HG03066 (cell line): ENCODE measurements at regions not wholly inside any gene's neighbourhood (a gene's known extent, or its start where the extent isn't known, plus 50 kb on each side); places are given as distances from the start of the nearest gene placed in this dataset.
"Not testable (repeated sequence)": the region's sequence is repeated elsewhere in the genome, so short reads cannot be mapped to it uniquely, and the experiment has no call there.

Experiments used
- ATAC-seq: cut with Tn5 transposase; IDR thresholded peaks from one replicate; pipeline ENCODE4 v1.9.1; 2021; ENCODE audit warnings: low read depth; ENCODE audit not compliant: unreplicated experiment

DNA sequence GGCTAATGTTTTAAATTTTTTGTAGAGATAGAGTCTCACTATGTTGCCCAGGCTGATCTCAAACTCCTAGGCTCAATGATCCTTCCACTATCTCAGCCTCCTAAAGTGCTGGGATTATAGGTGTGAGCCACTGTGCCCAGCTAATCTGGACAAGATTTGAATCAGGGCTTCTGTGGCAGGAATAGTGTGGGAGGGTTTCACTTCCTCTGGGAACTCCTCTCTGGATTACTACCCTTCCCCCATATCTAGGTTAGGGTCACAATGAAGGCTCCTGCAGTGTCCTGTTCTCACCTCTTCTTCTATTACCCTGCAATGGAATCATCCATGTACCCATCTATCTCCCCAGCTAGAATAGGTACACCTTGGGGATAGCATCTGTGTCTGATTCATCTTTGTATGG lies 133.6 kb upstream of the RAB4A start:
- no peak for ATAC-seq

DNA sequence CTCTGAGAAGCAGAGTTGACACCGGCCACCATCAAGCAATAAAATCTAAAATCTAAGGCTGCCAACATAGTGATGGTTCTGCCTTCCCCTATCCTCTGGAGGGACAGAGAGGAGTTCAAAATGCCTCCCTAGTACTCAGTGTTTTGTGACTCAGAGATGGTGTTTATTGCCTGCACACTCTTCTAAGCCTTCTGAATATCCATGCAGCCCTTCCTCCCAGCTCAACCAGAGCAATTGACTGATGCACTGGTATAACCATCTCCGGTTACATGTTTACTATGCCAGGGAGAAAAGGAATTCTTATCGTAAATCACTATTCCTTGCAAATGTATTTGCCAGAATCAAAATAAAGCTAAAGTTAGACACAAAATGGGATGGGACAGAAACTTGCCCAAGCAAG lies 132.9 kb upstream of the RAB4A start:
- no peak for ATAC-seq

DNA sequence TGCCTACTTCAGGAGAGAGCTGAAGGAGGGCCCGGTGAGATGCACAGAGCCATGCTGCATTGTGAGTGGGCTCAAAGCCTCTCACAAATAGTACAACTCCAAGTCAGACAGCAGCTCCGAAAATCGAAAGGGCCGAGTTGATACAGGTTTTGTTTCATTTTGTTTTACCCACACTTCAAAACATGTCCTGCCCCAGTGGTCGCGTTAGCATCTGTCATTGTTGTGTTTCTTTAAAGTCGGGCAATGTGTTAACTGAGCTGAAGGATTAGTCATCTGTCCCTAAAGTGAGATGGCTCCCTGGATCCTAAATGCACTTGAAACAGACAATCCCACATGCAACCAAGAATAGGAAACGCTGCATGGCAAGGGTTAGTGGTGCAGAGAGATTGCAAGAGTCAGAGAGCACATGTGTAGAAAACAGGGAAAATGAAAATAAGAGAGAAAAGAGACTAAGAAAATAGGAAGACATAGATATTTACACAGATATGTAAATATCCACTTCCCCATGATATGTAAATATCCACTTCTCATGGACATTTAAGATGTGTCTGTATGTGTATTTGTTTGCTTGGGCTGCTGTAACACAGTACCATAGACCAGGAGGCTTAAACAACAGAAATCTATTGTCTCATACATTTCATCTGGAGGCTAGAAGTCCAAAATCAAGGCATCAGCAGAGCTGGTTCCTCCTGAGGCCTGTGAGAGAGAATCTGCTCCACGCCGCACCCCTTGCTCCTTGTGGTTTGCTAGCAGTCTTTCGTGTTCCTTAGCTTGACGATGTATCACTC lies 131.4 kb upstream of the RAB4A start:
- ATAC-seq = peak; percentile 69

DNA sequence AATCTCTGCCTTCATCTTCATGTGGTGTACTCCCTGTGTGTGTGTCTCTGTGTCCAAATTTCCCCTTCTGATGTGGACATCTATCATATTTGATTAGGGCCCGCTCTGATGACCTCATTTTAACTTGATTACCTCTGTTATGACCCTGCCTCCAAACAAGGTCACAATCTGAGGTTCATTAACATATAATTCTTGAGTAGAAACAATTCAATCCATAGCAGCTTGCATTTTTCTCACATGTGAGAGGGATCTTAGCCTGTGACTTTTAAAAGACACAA lies 130.9 kb upstream of the RAB4A start:
- ATAC-seq = no peak

DNA sequence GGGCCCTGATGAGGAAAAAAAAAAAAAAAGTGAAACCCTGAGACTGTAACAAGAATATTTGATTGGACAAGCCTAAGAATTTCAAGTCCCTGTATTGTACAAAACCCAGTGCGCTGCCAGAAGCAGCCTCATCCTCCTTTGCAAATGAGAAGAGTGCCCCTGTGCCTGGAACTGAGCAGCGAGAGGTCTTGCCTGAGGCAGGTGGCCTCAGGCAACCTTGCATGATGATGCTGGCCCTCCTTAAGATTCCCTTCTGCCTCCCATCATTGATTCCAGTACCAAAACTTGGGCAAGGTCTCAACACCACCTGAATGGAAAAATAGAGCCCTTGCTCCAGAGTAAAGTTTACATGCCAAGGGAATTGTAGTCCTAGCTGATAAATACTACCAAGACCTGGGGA lies 129.6 kb upstream of the RAB4A start:
- ATAC-seq = no peak

DNA sequence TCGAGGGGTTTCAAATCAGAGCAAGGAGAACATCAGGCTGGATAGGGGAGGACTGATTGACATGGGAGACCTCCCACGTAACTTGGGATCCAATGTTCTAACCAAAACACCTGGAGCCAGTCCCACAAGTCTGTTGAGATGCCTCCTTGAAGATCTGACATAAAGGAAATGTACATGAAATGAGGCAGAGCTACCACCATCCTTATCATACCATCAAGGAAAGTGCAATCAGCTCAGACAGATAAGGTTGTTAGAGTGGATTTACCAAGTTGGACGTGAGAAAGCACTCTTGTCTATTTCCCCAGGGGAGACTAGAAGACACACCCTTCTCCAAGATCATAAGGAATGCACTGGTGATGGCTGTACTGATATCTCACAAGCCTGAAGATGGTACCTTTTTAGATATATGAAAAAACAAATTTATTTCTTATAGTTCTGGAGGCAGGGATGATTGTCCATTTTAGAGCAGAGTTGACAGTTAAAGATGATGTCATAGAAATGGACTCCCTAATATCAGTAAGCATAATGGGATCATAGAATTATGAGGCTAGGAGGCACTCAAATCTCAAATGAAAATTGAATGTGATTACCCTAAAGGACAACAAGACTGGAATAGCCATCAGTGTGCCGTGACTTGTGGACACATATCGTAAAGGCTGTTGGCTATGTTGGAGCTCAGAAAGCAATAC lies 129.1 kb upstream of the RAB4A start:
- no peak for ATAC-seq

DNA sequence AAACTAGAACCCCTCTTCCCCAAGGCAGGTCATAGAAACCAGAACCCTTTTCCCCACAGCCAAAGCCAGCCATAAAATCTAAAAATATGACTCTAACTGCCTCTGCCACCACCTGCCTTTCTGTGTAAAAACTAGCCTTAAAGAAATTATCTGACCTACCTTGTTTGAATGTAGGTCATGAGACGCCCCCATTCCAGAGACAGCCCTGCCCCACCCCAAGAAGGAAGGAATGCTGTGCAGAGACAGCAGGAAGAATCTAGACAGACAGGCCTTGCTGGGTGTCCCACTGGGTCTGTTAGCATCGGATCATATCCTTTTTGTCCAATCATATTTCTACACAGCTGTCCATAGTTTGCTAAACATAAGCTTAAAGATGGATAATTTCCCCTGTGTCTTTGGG lies 128.4 kb upstream of the RAB4A start:
- ATAC-seq = no peak

DNA sequence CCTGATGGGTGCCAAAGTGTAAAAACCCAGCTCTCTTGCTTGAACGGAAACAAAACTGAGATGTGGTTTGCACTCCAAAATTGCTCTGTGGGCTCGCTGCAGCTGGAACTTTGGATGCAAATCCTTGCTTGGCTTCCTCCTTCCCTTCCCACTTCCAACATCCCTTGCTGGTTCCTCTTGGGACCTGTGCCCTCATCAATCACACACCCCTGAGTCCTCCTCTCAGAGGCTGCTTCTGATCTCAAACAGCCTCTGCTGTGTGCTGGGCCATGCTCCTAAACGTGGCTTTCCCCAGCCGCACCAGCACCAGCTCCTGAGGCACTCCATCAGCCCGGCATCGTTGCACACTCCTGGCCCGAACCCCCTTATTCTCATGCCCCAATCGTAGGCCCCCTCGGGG lies 124.3 kb upstream of the RAB4A start:
- ATAC-seq = no peak

DNA sequence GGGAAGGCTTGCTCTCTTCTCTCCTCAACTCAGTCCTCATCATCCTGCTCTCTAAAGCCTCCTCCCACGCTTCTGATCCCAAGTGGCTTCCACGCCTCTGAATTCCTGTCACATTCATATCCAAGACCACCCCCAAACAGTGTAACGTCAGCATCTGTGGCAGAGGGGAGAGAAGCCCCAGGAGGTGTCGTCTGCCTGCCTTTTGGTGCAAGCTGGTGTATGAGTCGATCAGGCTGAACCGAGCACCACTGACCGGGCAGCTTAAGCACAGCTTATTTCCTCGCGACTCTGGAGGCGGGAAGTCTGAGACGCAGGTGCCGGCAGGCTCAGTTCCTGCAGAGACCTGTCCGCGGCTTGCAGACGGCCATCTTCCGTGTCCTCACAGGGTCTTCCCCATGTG lies 123.8 kb upstream of the RAB4A start:
- ATAC-seq = no peak

DNA sequence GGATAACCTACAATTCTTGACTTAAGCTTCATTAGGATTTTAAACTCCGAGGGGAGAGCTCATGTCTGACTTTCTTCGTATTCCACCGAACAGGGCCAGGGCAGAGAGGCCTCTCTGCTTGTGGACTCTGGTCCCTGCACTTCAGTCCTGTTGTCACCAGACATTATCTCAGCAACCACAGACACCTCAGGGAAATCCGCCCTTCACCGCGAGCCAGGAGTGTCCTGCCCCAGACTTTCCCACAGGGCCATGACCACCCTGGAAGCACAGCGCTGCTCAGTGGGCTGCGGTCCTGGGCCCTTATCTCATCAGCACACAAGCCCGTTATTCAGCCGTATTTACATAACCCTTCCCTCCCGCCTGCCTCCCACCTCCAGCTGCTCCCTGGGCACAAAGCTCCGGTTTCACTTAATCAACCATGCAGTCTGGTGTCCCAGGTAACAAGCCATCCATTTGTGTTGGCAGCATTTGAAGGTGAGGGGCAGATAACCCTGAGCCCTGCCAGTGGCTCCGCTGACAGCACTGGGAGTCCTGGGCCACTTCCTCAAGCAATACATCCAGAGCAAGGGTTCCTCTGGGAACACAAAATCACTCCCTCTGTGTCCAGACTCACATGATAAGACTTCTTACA lies 122.8 kb upstream of the RAB4A start:
- ATAC-seq = no peak

DNA sequence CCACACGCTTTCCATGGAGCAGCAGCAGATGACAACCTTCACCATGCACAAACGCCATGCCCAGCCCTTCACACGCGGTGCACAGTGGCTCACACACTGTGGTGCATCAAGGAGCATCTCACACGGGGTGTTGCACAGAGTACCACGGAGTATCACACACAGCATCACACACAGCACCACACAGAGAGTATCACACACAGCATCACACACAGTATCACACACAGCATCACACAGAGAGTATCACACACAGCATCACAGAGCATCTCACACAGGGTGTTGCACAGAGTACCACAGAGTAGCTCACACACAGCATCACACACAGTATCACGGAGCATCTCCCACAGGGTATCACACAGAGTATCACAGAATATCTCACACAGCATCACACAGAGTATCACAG lies 122.2 kb upstream of the RAB4A start:
- ATAC-seq = no peak

DNA sequence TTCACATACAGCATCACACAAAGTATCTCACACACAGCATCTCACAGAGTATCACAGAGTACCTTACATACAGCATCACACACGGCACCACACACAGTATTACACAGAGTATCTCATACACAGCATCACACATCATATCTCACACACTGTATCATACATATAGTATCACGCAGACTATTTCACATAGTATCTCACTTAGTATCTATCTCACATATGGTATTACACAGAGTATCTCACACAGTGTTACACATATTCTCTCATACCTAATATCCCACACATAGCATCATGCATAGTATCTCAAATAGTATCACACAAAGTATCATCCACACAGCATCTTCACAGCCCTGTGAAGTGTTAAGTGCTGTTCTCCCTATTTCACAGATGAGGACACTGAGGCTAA lies 121.5 kb upstream of the RAB4A start:
- ATAC-seq = no peak

DNA sequence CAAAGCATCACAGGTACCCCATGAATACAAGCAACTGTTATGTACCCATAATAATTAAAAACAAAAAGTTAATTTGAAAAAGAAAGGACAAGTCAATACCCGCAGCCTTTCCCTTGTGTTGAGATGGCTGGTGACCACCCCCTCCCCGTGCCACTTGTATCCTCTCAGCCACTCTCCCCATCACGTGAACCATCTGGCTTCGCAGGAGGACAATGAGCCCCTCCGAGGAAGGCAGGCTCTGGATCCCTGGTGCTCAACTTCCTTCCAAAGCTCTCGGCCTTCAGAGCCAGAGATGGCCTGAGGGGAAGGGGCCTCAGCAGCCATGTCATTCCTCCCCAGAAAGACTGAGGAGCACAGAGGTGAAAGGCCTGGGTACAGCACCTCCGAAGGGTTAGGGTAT lies 120.4 kb upstream of the RAB4A start:
- ATAC-seq = no peak

DNA sequence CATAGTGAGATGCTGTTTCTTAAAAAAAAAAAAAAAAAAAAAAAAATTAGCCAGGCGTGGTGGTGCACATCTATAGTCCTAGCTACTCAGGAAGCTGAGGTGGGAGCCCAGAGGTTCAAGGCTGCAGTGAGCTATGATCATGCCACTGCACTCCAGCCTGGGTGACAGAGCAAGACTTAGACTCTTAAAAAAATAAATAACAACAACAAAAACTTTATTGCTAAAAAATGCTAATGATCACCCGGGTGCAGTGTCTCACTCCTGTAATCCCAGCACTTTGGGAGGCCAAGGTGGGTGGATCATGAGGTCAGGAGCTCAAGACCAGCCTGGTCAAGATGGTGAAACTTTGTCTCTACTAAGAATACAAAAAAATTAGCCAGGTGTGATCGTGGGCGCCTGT lies 119.5 kb upstream of the RAB4A start:
- not testable (repeated sequence) for ATAC-seq

DNA sequence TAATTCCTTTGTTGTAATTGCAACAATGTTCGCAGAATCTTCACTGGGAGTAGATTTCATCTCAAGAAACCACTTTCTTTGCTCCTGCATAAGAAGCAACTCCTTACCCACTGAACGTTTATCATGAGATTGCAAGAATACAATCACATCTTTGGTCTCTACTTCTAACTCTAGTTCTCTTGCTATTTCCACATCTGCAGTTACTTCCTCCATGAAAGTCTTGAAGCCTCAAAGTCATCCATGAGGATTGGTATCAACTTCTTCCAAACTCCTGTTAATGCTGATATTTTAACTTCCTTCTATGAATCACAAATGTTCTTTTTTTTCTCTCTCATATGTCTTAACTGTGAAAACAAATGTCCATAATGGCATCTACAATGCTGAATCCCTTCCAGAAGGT lies 118.6 kb upstream of the RAB4A start:
- no peak for ATAC-seq

DNA sequence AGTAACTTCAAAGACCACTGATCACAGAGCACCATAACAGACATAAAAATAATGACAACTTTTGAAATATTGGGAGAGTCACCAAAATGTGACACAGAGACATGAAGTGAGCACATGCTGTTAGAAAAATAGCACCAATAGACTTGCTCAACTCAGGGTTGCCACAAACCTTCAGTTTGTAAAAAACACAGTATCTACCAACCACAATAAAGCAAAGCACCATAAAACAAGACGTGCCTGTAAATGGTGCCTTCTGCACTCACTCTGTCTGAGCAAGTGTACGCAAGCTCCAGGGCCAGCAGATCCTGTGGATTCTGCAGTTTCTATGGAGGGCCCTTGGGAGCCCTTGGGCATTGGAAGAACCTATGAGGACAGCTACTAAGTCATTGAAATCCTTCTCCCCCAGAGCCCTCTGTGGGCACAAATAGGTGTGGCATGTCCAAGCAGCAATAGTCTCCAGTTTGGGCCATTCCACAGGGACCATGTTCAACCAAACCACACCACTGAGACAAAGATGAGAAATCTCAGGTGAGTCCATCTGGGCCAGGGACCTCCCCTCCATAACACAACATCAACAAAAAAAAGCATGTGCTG lies 116.9 kb upstream of the RAB4A start:
- no peak for ATAC-seq

DNA sequence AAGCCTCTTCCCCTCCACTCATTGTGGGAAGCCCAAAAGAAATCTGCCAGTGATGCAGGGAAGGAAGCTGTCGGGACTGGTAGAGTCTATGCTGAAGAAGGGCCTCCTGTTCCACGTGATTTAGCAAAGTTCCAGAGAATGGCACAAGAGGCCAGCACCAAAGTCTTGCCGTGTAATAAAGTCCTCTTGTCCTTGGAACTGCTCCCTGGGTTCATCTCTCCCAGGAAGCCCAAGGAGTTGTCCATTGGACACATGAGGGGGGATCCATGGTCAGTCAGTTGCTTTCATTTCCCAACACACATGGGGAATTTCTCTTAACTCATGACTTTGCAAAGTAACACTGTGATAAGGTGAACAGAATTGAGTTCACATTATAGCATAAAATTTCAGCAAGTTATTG lies 116.1 kb upstream of the RAB4A start:
- no peak for ATAC-seq

DNA sequence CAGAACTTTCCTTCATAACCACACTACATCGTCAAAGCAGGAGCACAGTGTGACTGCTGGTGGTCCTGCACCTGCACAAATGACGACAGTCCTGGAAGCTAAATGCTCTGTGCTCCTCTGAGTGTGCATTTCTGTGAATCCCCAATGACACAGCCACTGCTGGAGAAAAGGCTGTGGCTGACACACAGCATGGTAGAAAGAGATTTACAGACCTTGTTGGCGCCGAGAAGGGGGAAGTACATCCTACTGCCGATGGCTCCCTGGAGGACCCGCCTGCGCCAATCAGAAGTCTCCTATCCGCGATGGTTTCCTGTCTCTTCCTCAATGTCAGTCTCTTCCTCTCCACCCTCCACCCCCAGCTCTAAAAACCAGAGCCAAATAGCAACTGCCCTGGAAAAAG lies 115.4 kb upstream of the RAB4A start:
- ATAC-seq = no peak

DNA sequence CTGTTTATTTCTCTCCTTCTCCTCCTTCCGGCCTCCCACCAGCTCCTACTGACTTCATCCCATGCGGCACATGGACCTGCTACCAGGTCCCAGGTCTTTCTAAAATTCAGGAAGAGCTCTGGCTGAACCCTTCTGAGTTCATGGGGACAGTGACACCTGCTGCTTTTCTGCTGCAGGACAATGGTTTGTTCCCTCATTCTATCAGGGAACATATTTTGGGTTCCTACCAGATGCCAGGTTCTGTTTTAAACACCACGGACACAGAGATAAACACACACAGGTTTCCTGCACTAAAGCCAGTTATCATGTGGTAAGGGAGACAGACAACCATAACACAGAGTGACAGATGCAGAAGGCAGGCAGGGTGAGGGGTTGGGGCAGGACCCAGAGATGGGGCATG lies 114.0 kb upstream of the RAB4A start:
- ATAC-seq = no peak

DNA sequence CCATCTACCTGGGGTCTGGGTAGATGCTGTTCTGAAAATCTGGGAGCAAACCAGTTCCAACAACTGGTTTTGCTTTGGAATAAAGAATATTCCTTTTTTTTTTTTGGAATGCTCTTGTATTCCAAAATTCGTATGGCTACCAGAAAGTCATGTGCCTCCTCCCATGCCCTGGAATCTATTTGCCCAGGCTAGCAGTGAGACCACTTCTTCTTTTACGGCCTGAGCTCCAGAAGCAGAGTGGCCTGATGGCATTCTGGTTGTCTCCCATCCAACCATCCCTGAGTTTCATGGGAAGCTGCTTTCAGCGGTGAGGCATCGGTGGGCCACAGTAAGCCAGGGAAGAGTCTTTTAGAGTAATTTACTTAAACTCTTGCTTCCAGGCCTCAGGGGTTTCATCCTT lies 113.4 kb upstream of the RAB4A start:
- no peak for ATAC-seq

DNA sequence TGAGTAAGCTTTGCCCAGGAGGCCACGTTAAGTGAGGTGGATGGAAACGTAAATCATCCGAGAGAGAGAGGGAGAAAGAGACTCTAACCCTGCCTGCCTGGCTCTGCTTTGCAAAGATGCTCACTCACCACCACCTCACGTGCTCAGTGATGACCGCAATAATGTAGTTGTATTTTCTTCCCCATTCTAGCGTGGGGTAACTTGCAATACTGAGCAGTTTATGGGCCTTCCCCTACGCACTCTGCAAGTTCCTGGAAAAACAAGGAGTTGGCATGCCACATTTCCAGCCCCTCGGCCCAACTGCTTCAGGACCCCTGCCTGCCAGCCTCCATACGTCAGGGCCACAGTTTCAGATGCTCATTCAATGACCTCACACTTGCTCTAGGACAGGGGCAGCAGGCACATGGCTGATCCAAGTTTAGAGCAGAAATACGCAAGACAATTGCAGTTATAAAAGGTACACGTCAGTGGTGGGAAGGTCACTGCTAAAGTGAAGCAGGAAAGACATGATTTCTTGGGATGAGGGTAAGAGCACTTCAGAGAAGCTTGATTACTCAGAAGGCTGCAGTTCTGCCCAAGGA lies 112.5 kb upstream of the RAB4A start:
- no peak for ATAC-seq
